GM18870 (cell line): ENCODE measurements at regions not wholly inside any gene's neighbourhood (a gene's known extent, or its start where the extent isn't known, plus 50 kb on each side); places are given as distances from the start of the nearest gene placed in this dataset.
"Not testable (repeated sequence)": the region's sequence is repeated elsewhere in the genome, so short reads cannot be mapped to it uniquely, and the experiment has no call there.

Experiments
- ATAC-seq: cut with Tn5 transposase; IDR thresholded peaks from one replicate; pipeline ENCODE4 v1.9.1; 2021; ENCODE audit warnings: moderate library complexity; ENCODE audit not compliant: unreplicated experiment

DNA sequence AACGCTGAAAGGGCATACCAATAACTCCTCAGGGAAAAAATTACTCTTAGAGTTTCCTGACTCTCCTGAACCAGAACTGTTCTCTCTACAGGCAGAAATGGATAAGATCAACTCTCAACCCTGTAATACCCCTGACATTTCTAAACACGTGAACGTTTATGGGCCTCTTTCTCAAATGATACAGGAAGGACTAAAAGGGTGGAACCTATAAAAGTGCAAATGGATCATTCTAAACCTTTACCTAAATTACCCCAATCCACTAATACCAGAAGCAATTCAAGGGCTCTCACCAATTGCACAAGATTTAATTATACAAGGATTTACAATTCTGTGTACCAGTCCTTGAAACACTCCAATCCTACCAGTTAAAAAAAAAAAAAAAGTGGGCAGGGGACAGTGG lies 98.0 kb upstream of the FAM174B start:
- ATAC-seq: no peak

DNA sequence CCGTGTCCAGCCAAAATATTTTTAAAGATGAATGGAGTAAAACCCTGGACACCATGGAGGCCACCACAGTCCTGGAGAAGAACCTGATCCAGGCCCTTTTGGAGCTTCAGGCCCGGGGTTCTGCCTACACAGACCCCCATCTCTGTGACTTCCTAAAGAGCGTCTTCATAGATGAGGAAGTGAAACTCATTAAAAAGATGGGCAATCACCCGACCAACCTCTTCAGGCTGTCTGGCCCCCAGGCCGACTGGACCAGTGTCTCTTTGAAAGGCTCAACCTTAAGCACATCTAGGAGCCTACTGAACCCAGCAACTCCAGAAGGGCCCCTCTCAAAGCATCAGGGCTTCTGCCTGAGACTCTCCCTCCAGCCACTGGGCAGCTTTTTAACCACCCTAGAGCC lies 107.9 kb upstream of the FAM174B start:
- ATAC-seq: no peak

DNA sequence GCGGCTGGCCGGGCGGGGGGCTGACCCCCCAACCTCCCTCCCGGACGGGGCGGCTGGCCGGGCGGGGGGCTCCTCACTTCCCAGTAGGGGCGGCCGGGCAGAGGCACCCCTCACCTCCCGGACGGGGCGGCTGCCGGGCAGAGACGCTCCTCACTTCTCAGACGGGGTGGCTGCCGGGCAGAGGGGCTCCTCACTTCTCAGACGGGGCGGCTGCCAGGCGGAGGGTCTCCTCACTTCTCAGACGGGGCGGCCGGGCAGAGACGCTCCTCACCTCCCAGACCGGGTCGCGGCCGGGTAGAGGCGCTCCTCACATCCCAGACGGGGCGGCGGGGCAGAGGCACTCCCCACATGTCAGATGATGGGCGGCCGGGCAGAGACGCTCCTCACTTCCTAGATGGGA lies 112.6 kb upstream of the FAM174B start:
- not testable (repeated sequence) for ATAC-seq

DNA sequence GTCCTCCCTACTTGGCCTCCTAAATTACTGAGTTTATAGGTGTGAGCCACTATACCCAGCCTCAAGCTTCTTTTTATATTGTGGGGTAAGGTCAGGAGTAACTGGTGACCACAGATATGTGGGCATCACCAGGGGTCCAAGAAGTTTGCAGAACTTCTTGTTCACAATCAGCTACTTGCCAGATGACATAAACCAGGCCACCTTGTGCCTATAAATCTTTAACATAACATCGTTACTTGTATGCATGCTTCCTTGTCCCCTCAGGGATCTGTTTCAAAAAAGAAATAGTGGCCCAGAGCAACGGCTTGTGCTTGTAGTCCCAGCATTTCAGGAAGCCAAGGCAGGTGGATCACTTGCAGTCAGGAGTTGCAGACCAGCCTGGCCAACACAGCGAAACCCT lies 115.1 kb upstream of the FAM174B start:
- ATAC-seq: no peak

DNA sequence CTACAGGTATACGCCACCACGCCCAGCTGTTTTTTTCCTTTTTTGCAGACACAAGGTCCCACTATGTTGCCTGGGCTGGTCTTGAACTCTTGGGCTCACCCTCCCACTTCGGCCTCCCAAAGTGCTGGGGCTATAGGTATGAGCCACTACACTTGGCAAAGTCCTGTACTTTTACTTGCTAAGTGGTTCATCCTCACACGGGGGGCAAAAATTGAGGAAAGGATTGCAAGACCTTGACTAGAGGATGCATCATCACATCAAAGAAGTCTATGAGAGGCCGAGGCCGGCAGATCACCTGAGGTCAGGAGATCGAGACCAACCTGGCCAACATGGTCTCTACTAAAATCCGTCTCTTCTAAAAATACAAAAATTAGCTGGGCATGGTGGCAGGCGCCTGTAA lies 116.5 kb upstream of the FAM174B start:
- no peak for ATAC-seq

DNA sequence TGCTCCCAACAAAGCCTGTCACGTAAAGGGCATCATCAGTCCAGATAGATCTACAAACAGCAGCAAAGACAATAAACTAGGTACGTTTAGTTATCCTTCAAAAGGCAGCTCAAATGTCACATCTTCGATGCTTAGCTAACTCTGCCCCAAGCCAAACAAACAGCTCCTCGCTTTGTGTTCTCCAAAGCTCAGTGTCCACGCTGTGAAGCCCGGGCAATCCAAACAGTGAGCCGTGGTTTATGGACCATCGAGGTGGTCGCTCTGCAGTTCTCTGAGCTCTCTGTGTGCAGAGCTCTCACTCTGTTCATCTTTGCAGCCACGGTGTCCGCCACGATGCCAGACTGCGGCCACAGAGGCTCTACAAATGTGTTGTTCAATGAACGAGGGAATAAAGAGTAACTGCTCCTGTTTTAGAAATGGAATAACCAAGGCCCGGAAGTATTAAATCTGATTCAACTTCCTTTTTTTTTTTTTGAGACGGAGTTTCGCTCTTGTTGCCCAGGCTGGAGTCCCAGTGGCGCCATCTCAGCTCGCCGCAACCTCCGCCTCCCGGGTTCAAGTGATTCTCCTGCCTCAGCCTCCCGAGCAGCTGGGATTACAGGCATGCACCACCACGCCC lies 117.2 kb upstream of the FAM174B start:
- no peak for ATAC-seq

DNA sequence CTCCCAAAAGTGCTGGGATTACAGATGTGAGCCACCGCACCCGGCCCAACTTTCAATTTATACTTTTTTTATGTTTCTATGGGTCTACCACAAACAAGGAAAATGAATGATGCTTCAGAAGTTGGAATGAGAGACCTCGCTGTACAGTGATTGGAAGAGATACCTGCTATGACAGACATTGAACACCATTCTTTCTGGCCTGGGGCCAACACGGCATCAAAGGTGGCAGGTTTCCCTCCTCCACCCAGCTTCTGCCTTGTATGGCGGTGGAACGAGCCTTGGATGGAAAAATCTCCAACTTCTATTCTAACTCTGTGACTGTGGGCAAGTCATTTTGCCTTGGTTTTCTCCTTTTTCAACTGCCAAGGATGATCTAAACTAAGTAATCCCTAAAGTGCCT lies 117.8 kb upstream of the FAM174B start:
- no peak for ATAC-seq

DNA sequence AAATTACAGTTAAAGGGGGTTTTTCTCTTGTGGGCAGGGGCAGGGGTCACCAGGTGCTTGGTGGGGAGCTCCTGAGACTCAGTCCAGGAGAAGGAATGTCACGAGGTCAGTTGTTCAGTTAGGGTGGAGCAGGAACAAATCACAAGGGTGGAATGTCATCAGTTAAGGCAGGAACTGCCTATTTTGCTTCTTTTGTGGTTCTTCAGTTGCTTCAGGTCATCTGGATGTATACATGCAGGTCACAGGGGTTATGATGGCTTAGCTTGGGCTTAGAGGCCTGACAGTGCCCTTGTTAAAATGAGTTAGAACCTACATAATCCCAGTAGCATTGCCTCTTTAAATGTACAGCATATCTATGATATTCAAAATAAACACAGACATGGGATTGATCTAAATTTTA lies 120.2 kb upstream of the CHD2 start:
- ATAC-seq: no peak

DNA sequence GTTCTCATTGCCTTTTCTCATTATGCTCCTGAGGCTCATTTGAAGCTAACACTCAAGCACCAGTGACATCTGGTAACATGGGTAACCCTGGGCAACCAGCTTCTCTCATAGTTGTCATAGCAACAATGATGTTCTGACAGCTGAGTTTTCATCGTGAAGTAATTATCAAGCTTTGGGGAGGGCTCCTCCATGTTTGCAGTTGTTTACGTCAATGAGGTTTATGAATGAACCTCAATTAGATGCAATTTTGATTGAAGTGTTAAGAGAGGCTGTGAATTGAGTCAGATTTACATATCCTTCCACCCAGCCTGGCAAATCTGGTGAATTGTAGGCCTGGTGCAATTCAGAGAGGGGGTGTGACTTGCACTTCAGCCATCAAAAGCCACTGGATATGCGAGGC lies 119.3 kb upstream of the CHD2 start:
- no peak for ATAC-seq

DNA sequence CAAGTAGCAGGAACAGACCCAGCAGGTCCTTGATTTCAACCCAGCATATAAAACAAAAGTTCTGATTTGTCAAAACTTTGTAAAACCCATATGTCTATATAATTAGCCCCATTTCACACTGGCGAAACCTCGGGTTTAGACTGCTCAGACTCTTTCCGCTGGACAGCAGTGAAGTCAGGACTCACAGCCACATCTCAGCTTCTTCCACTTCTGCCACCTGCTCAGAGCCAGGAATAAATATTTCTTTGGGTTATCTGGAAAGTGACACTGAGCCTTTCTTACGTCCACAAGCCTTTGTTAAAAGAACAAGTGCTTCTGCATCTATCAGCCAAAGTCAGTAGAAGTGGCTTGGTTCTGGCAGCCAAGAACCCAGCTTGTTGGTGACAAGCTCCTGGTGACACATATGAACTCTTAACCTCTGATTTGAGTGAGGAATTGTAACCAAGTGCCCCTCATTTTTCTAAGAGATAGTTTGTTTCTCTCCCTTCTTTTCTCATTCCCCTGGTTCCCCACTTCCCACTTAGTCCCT lies 118.1 kb upstream of the CHD2 start:
- no peak for ATAC-seq

DNA sequence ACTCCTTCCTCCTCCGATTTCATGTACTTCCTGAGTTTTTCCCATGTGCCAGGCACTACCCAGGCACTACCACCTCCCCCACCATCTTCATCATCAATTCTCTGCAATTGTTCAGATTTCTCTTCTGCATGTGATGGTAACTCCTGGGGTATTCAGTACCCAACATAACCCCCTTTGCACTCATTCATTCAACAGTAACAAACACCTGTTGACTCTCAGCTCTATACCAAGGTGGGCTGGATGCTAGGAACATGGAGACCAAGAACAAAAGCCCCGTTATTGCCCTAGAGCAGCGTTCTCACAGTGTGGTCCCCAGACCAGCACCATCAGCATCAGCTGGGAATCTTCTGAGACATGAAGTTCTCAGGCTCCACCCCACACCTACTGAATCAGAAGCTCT lies 113.0 kb upstream of the CHD2 start:
- no peak for ATAC-seq

DNA sequence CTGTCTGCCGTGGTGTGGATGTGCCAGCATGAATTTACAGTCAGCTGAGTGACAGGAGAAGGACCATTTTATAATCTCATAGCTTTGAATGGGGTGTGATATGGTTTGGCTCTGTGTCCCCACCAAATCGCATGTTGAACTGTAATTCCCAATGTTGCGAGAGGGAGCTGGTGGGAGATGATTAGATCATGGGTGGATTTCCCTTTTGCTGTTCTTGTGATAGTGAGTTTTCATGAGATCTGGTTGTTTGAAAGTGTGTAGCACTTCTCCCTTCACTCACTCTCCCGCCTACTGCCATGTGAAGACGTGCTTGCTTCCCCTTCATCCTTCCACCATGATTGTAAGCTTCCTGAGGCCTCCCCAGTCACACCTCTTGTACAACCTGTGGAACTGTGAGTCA lies 111.9 kb upstream of the CHD2 start:
- ATAC-seq: no peak

DNA sequence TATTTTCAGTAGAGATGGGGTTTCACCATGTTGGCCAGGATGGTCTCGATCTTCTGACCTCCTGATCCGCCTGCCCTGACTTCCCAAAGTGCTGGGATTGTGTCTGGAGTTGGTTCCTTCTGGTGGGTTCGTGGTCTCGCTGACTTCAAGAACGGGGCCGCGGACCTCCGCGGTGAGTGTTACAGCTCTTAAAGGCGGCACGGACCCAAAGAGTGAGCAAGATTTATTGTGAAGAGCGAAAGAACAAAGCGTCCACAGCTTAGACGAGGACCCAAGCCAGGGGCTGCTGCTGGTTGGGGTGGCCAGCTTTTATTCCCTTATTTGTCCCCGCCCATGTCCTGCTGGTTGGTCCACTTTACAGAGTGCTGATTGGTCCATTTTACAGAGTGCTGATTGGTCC lies 111.3 kb upstream of the CHD2 start:
- ATAC-seq: not testable (repeated sequence)

DNA sequence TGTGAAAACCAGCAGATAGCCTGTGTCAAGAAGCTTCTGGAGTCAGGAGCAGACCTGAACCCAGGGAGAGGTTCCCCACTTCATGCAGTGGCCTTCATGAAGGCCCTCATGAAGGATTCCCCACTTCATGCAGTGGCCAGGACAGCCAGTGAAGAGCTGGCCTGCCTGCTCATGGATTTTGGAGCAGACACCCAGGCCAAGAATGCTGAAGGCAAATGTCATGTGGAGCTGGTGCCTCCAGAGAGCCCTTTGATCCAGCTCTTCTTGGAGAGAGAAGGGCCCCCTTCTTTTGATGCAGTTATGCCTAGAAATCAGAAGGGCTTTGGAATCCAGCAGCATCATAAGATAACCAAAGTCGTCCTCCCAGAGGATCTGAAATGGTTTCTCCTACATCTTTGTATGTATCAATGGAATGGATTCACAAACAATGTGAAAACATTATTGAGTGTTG lies 103.9 kb upstream of the CHD2 start:
- ATAC-seq: no peak

DNA sequence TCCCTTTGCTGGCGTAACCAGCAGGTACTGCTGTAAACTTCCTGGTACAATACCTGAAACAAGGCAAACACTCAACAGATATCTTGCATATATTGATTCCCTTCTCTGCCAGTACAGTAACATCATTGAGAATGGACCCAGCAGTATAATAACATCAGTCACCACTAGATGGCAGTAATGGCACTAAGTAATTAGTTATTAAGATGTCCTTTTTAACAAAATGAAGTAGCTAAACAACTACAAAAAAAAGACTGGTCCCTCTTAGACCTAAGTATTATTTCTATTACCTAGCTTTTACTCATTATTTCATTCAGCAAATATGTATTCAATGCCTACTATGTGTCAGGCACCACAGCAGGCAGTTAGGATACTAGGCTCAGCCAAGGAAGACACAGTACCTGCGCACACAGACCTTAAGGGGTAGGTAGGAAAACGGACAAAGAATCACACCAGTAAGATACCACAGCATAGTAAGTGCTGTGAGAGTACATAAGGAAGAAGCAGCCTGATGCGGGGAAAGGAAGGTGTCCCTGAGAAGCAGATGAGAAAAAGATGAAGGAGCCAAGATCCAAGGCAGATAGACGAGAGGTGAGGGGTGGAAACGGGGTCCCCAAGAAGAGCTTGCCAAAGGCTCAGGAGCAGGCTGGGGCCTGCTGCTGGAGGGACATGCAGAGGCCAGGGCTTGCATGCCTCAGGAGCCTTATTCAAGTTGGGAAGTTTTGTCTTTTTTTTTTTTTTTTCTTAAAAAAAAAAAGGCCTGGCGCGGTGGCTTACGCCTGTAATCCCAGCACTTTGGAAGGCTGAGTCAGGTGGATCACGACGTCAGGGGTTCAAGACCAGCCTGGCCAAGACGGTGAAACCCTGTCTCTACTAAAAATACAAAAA lies 102.7 kb upstream of the CHD2 start:
- peak; percentile 75 for ATAC-seq

DNA sequence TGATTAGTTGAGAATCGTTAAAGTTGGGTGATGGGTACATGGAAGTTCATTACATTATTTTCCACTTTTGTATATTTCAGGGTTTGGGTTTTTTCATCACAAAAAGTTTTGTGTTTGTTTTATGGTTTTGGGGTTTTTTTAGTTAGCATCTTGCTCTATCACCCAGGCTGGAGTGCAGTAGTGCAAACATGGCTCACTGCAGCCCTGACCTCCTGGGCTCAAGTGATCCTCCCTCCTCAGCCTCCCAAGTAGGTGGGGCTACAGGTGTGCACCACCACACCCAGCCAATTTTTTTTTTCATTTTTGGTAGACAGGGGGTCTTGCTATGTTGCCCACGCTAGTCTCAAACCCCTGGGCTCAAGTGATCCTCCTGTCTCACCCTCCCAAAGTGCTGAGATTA lies 100.1 kb upstream of the CHD2 start:
- no peak for ATAC-seq

DNA sequence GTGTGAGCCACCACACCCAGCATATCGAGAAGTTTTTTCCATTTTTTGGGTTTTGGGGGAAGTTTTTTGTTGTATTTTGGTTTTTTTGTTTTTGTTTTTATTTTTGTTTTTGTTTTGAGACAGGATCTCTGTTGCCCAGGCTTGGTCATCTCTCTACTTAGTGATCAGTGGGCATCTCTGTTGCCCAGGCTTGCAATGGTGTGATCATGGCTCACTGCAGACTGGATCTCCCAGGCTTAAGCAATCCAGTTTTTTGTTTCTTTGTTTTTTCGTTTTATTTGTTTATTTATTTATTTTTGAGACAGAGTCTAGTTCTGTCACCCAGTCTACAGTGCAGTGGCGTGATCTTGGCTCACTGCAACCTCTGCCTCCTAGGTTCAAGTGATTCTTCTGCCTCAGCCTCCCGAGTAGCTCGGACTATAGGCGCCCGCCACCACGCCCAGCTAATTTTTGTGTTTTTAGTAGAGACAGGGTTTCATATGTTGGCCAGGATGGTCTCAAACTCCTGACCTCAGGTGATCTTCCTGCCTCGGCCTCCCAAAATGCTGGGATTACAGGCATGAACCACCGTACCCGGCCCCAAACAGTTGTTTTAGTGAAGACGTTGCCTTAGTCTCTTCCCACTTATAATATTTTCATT lies 99.6 kb upstream of the CHD2 start:
- ATAC-seq: not testable (repeated sequence)

DNA sequence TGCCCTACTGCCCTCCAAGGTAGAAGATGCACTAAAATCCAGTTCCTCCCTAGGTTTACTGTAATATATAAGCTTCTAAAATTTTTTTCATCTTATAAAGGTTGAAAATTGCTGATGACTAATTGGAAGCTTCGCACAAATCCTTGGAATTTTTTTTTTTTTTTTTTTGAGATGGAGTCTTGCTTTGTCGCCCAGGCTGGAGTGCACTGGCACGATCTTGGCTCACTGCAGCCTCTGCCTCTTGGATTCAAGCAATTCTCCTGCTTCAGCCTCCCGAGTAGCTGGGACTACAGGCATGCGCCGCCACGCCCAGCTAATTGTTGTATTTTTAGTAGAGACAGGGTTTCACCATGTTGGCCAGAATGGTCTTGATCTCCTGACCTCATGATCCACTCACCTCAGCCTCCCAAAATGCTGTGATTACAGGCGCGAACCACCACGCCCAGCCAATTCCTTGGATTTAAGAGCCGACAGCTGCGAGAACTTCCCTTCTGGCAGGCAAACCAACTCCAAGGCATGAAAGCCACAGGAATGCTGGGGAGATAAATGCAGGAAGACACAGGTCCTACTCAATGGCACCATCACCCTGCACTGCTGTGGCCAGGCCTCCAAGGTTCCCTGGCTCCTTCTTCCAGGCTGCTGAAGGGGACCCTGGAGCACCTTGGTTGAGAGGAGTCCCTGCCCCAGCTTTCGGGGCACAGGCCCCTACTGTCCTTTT lies 98.9 kb upstream of the CHD2 start:
- not testable (repeated sequence) for ATAC-seq

DNA sequence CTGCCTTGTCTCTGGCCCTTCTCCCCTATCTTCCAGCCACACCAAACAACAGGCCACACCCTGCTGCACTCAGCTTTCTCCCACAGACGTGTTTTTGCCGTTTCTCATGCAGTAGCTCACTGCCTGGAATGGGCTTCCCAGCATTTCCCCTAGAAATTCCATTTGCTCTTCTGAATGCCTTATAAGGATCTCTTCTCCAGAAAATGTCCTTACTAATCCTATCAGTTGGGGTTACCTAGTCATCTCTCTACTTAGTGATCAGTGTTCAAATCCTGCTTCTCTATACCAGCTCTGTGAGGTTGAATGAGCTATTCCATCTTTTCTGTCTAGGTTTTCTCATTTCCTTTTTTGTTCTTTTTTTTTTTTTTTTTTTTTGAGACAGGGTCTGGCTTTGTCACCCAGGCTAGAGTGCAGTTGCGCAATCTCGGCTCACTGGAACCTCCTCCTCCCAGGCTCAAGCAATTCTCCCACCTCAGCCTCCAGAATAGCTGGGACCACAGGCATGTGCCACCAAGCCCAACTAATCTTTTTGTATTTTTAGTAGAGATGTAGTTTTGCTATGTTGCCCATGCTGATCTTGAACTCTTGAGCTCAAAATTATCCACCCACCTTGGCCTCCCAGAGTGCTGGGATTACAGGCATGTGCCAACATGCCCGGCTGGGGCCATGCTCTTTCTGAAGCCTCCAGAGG lies 98.2 kb upstream of the CHD2 start:
- no peak for ATAC-seq

DNA sequence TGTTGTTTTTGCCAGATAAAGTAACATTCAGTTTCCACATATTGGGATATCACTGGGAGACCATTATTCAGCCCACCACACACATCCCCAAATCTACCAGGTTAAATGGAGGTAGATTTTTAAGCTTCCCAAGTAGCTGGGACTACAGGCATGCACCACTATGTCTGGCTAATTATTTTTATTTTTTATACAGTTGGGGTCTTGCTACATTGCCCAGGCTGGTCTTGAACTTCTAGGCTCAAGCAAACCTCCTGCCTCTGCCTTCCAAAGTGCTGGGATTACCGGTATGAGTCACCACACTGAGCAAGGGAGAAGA lies 96.6 kb upstream of the CHD2 start:
- ATAC-seq: no peak
